GM21515 (cell line): ENCODE measurements at regions not wholly inside any gene's neighbourhood (a gene's known extent, or its start where the extent isn't known, plus 50 kb on each side); places are given as distances from the start of the nearest gene placed in this dataset.

Experiments
- ATAC-seq: cut with Tn5 transposase; IDR thresholded peaks from one replicate; pipeline ENCODE4 v1.9.1; 2021; ENCODE audit not compliant: unreplicated experiment

DNA sequence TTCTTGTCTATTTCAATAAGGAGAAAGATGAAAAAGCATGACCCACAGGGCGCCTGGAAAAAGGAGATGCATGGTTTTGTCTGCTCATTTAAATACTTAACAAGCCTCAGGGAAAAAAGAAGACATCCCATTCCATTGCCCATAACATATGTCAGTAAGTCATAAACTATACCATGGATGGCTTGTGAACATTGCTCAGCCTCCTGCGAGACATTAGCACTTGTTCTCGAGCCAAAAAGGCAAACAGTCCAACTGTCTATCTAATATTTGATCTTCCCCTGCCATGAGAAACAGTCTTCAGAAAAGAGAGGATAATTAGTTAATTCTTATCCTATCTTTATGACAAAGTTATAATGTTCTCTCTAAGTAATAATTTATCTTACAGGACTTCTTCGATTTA, 527.4 kb downstream of the HACE1 start:
- ATAC-seq, result no peak

- no peak for ATAC-seq
Observed at GRCh38 chr6:104326173-104327001, 533.3 kb downstream of the HACE1 start.

- no peak for ATAC-seq
Observed at GRCh38 chr6:104325341-104326172, 534.2 kb downstream of the HACE1 start.

- ATAC-seq, result no peak
Observed at GRCh38 chr6:104324301-104324700, 535.4 kb downstream of the HACE1 start.

- ATAC-seq, result no peak
Observed at GRCh38 chr6:104322841-104323240, 536.9 kb downstream of the HACE1 start.

- ATAC-seq, result no peak
Observed at GRCh38 chr6:104321301-104321700, 538.4 kb downstream of the HACE1 start.

- no peak for ATAC-seq
Observed at GRCh38 chr6:104320896-104321295, 538.8 kb downstream of the HACE1 start.

DNA sequence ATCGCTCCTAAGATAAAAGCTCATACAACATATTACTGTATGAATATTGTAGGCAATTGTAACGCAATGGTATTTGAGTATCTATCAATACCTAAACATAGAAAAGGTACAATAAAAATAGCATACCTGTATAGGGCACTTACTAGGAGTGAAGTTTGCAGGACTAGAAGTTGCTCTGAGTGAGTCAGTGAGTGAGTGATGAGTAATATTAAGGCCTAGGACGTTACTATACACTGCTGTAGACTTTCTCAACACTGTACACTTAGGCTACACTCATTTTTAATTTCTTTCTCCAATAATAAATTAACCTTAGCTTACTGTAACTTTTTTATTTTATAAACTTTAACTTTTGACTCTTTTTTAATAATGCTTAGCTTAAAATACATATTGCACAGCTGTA, 546.9 kb downstream of the HACE1 start:
- no peak for ATAC-seq

DNA sequence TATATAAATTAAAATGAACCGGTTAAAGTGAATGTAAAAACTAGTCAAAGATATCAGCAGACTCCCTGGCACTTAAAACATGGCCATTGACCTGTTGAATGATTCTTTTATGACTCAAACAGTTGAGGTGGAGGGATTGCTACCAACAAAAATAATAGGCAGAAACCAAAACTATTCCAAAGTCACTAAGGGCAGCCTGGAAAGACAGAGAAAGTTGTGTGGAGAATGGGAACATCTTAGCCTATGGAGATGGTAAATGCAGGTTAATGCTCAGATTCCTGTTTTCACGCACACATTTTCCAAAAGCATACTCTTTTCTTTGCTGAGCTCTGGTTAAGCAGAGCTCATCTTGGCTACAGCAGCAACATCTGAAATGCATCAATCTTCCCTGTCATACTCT, 553.5 kb downstream of the HACE1 start:
- ATAC-seq, result no peak

GRCh38 chr6:104305206-104305605, 554.5 kb downstream of the HACE1 start:
- ATAC-seq, result no peak

DNA sequence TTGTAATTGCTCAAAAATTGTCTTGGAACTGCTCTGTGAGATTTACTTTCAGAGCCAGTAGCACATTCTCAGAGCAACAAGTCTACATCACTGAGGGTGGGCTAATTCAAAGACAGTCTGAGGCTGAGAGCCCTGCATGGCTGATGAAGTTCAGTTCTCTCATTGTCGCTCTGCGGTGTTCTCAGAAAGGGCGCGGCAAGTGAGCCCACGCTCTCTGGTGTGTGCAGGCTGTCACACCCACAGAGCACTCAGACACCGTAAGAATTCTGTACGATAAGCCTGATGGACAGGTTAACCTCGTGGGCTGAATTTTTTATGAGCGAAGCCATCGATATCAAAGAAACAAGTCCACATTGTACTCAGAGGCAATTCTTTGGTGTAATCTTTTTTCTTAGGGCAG, 557.8 kb downstream of the HACE1 start:
- ATAC-seq, result no peak

- ATAC-seq, result no peak
Observed at GRCh38 chr6:104286641-104287040, 573.1 kb downstream of the HACE1 start.

- no peak for ATAC-seq
Observed at GRCh38 chr6:104284872-104285271, 574.8 kb downstream of the HACE1 start.

DNA sequence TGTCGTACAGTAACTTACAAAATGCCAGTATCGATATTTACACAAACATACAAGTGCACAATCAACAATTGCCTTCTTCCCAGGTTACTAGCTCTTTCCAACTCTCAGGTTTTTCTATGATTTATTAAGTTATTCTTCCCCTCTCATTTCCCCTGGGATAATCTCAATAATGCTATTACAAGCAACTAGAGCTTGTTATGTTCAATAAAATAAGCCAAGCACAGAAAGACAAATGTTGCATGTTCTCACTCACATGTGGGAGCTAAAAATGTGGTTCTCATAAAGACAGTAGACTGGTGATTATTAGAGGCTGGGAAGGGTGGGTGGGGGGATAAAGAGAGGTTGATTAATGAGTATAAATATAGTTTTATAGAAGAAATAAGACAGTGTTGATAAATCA, 577.1 kb downstream of the HACE1 start:
- no peak for ATAC-seq

DNA sequence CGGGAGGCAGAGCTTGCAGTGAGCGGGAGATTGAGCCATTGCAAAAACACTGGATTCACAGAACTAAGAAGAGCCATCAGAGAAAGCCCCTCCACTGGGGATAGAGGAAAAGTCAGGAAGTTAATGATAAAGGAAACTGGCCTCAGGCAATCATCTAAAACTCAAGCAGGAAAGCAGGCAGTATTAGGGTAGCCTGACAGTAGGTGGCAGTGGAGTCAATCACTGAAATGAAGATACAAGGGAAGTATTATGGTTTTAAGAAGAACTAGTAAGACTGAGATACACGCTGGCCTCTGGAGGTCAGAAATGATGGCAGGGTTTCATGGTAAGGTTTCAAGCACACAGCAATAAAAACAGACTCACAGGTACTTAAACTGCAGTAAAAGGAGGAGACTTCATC, 578.3 kb downstream of the HACE1 start:
- no peak for ATAC-seq

DNA sequence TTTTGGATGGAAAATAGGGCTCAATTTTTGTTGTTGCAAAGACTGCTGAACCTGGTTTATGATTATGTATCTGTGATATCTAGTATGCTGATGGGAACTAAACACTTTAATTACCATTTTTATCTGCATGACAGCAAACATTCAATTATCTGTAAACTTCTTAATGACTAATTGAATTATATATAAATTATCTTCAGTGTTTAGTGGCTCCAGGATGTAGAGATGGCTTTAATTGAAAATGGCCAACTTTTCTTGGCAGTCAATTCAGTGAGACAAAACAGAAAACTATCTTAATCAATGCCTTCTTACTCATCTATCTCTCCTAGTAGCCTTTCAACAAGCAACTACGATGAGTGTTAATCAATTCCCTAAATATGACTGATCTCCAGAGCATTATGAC, 591.3 kb downstream of the HACE1 start:
- ATAC-seq, result no peak

GRCh38 chr6:104266922-104267321, 592.8 kb downstream of the HACE1 start:
- no peak for ATAC-seq

DNA sequence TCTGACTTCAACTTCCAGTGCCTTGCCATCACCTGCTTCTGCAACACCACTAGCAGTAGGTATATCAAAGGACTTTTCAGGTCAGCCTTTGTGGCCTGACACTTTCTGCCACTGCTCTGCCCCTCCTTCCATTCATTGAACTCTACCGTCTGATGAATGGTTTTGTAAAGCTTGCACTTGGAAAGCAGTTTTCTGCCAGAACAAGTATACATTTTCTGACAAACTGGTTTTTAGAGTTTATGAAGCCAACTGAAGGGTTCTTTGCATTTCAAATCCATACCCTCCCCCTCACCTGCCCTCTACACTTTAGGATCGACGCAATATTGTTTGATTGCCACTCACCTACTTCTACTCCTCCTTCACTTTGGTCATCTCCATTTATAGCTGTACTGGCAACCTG, 603.1 kb downstream of the HACE1 start:
- ATAC-seq, result no peak

DNA sequence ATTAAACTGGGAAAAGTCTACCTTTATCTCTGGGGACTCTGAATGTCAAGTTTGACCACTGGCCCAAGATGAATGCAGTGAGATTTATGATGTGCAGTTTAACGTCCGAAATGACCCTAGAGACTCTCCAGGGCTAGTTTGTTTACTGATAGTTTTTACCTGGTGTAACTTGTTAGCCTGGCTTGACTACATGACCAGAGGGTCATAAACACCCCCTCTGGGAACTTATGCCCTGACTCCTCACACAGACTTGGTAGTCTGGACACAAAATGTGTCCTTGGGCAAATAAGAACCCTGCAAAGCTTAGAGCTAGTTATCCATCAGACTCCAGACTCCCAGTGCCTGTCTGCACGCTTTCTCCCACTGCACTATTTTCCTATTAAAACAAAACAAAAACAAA, 606.5 kb downstream of the HACE1 start:
- no peak for ATAC-seq

GRCh38 chr6:104252276-104252675, 607.4 kb downstream of the HACE1 start:
- no peak for ATAC-seq

DNA sequence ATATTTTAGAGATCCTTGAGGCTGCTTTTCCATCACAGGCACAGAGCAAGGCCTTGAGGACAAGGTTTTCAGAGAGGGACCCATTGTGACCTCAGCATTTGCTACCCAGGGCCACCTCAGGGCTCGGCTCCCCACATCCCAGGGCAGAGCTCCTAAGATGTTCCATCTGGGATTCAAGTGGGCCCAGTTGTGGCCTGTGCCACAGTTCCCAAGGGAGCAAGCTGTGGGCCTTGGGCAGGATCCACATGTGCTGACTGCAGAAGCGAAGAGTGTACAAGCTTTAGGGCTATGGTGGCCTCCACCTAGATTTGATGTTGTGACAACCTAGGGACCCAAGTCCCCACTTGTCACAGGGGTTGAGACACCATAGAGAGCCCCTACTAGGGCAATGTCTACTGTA, 608.1 kb downstream of the HACE1 start:
- ATAC-seq, result no peak

DNA sequence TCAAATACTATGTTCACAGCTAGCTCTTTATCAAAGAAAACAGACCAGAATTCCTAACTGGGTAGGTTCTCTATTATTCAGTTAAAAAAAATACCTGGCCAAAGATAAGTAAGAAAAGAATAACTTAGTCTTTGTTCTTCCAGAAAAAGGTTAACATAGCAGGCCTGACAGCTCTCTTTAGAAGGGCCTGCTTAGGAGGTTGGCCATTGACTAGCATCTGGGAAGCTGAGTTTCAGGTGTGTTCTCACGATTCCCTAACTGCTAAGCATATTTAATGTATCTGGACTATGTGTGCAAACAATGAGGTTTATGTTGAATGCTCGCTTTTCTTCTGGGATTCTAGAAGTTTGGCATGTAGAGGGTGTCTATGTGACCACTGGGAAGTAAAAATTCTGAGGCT, 618.9 kb downstream of the HACE1 start:
- no peak for ATAC-seq
